ENCODE measurements at regions not wholly inside any gene's neighbourhood (a gene's known extent, or its start where the extent isn't known, plus 50 kb on each side); places are given as distances from the start of the nearest gene placed in this dataset.

DNA sequence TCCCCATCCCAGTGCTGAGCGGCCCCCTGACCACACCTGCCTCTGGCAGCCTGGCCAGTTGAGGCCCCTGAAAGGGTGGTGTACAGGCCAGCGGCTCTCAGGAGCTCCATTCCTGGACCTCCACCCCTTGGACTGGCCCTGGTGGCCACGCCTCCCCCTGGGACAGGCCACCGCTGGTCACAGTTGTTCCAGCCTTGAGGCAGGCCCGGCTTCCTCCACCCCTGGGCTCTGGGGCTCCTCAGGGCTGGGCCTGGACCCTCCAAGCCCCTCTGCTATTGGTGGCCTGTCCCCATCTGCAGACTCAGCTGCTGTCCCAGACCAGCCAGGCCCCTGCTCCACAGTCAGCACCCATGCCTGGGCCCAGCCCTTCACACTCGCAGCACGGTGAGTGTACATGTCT, 93.2 kb upstream of the NKX1-1 start:
- TF ChIP-seq CTCF (IDR thresholded peaks at IDR 0.05) (no peak), POLR2A (IDR thresholded peaks at IDR 0.05) (no peak)

Measured in right lobe of liver (tissue), 4 donors.